Stimulated activated CD4-positive, alpha-beta T cell treated with anti-CD3 and anti-CD28 coated beads, Interleukin-1b, Interleukin-23, amount 100 ng/mL, for 4 hours (primary cell): ENCODE measurements at regions not wholly inside any gene's neighbourhood (a gene's known extent, or its start where the extent isn't known, plus 50 kb on each side); places are given as distances from the start of the nearest gene placed in this dataset.
"Not testable (repeated sequence)": the region's sequence is repeated elsewhere in the genome, so short reads cannot be mapped to it uniquely, and the experiment has no call there.

Source experiments
- DNase-seq, 2 donors: peaks; one replicate each; pipeline ENCODE4 v3.0.0-alpha.2; 2020; ENCODE audit warnings: low read depth in 2 of 2

DNA sequence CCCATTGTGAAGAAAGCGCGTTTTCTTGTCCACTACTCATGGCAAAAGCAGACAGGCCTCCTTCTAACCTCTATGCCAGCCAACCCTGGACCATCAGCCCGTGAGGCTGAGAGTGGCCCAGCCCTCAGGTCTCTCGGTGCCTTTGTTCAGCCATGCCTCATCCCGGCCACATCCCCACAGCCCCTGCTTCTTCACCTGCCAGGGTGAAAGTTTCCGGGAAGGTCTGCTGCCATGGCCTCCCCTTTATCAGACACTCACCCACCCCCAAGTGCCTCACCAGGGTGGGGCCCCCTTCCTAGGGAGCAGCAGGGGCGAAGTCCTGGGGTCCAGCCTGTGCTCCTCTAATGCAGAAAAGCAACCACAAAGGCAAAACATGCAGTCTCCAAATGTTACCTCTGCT lies 478.4 kb upstream of the SALL3 start:
- no peak for DNase-seq

- DNase-seq = no peak
Measured at GRCh38 chr18:78503129-78503528, 476.5 kb upstream of the SALL3 start.

- no peak for DNase-seq
Measured at GRCh38 chr18:78505851-78506461, 473.7 kb upstream of the SALL3 start.

DNA sequence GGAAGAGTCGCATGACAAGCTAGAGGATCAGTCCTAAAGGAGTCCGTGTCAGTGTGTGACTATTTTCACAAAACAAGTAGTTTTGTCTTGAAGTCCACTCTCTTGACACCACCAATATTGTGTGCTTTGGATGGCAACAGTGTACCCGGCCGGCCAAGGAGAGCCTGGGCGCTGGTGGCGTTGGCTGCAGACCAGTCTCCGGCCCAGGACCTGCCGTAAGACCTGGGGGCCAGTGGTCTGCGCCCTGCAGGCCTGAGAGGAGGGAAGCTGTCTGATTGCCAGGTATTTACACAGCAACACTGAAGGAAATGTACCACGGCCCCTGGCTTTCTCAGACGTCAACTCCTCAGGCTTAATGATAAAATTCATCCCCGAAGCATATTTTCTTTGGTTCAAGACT lies 472.4 kb upstream of the SALL3 start:
- no peak for DNase-seq

DNA sequence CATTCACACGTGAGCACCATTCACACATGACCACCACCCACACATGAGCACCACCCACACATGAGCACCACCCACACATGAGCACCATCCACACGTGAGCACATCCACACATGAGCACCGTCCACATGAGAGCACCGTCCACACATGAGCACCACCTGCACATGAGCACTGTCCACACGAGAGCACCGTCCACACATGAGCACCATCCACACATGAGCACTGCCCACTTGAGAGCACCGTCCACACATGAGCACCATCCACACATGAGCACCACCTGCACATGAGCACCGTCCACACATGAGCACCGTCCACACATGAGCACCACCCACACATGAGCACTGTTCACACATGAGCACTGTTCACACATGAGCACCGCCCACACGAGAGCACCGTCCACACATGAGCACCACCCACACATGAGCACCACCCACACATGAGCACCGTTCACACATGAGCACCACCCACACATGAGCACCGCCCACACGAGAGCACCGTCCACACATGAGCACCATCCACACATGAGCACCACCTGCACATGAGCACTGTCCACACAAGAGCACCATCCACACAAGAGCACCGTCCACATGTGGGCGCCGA lies 471.3 kb upstream of the SALL3 start:
- not testable (repeated sequence) for DNase-seq

GRCh38 chr18:78510091-78510490 lies 469.5 kb upstream of the SALL3 start:
- no peak for DNase-seq

DNA sequence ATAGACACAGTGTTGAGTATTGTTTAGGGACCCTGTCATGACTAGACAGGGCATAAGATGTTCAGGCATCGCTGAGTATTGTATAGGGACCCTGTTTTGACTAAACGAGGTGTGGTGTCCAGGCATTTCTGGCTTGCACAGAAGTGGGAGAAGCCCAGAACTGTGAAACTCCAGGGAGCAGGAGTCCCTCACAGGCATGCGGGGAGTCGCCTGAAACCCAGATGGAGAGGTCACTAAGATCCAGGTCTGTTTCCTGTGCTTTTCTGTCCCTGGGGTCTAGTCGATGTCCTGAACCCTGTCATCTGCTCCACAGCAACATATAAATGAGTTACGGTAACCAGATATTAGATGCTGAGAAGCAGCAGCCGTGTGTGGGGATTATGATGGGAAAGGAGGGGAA lies 469.0 kb upstream of the SALL3 start:
- DNase-seq = no peak

GRCh38 chr18:78511666-78512601 lies 467.7 kb upstream of the SALL3 start:
- DNase-seq = no peak

DNA sequence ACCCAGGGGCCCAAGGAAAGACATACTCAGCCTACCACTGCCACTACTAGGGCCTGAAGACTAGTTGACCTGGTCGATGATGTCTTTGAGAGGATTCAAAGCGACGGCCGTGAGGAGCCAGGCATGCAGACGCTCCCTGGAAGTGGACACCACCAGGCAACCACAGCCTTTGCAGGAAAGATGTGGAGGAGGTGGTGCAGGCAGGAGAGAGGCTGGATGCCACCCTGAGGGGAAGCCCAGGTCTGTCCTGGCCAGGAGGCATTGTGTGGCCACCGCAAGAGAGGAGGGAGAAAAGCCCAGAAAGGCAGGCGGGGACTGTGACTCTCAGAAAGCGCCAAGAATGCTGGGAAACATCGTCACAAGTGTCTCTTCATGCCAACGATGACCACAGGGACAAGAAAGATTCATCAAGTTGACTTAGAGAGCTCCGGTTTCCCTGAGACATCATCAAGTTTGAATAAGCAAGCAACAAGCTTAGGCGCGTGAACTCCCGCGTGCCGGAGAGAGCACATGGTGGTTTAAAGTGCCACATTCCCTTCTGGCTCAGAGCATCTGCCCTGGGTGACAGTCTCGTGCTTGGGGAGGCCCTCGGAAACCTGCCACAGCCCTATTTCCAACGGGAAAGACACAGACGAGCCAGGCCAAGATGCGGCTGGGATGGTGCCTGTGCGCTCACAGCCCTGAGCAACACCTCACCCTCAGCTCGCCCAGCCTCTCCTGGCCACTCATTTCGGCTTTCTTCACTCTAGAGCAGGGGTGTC lies 464.5 kb upstream of the SALL3 start:
- DNase-seq = no peak

- no peak for DNase-seq
Measured at GRCh38 chr18:78517328-78517727, 462.3 kb upstream of the SALL3 start.

DNA sequence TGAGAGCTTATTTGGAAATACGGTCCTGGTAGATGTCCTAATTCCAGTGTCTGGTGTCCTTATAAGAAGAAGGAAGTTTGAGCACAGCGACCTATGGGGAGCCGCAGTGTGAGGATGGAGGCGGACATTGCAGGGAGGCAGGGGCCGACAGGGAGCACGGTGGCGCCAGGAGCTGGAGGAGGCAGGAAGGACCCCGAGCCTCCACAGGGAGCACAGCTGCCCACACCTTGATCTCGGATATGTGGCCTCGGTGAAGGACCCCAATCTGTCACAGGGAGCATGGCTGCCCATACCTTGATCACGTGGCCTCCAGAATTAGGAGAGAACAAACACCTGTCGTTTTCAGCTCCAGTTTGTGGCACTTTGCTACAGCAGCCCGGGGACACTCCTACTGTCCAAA lies 461.6 kb upstream of the SALL3 start:
- DNase-seq = no peak

DNA sequence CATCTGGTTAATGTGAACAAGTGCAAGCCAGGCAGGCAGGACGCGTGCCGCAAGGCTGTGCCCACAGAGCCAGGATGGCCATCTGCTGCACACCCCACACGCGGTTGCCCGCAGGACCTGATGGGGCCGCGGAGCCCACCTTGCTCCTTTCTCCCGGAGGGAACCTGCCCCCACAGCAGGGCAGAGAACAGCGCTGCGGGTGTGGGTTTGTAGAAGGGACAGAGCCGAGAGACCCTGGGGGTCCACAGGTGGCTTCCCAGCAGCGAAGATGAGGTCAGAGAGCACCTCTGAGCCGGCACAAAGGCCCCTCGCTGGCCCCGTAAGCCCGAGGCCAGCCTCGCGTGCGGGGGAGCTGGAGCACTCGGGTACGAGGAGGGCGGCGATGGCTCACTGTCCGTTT lies 460.8 kb upstream of the SALL3 start:
- no peak for DNase-seq

DNA sequence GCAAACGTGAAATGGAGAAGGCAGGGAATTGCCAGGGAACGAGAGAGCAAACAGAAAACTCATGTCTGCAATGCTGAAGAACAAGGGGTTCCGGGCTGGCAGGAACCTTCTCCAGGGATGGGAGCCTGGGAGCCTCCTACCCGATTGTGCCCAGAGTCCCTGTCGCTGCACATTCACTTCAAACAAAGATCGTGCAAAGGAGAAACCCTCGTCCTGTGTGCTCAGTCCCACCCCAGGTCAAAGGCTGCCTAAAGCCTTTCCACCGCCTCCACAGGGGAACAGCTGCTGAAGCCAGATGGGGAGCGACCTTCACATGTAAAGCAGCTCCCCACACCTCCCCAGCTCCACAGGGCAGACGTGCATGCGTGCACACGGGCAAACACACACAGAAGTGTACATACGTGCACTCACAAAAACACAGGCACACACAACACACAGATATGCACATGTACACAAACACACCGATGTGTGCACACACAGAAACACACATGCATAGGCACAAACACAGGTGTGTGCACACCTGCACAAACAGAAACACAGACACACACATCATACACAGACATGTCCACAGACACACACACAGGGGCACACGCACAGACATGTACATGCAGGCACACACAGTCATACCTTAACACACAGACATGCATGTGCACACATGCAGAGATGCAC lies 460.1 kb upstream of the SALL3 start:
- DNase-seq = no peak

- DNase-seq = no peak
Measured at GRCh38 chr18:78521136-78521535, 458.5 kb upstream of the SALL3 start.

DNA sequence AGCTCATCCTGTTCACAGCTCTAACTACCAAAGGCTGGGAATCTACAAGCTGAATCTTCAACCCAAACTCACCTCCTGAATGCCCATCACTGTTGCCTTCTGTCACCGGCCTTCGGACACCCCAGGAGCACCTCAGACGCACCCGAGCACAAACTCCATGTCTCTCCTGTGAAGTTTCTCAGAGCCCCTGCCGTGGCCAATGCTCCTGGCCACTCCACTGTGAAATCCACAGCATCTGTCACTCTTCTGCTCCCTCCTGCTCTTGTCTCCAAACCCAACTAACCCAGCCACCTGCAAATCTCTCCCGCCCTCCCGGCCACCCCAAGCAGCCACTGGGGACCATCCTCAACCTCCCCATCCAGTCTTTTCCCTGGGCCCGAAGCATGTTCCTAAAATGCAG lies 457.9 kb upstream of the SALL3 start:
- DNase-seq = no peak

GRCh38 chr18:78522507-78522906 lies 457.1 kb upstream of the SALL3 start:
- DNase-seq = no peak

- DNase-seq = no peak
Measured at GRCh38 chr18:78523850-78524249, 455.8 kb upstream of the SALL3 start.

- no peak for DNase-seq
Measured at GRCh38 chr18:78525366-78526111, 454.1 kb upstream of the SALL3 start.

DNA sequence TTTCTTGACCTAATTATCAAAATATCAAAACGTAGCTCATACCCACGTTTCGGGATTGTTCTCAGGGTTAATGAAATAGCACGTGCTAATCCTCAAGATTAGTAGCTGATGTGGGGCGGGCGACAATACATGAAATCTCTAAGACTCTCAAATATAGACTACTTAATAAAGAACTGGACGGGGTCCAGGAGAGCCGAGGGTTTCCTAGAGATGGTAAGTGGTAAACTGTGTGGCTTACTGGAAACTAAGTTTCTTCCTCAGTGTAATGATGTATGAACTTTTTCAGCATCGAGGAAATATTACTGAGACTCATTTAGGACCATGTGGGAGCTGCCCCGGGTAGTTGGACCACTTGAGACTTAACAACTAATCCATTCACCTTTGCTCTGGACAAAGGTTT lies 453.3 kb upstream of the SALL3 start:
- no peak for DNase-seq

DNA sequence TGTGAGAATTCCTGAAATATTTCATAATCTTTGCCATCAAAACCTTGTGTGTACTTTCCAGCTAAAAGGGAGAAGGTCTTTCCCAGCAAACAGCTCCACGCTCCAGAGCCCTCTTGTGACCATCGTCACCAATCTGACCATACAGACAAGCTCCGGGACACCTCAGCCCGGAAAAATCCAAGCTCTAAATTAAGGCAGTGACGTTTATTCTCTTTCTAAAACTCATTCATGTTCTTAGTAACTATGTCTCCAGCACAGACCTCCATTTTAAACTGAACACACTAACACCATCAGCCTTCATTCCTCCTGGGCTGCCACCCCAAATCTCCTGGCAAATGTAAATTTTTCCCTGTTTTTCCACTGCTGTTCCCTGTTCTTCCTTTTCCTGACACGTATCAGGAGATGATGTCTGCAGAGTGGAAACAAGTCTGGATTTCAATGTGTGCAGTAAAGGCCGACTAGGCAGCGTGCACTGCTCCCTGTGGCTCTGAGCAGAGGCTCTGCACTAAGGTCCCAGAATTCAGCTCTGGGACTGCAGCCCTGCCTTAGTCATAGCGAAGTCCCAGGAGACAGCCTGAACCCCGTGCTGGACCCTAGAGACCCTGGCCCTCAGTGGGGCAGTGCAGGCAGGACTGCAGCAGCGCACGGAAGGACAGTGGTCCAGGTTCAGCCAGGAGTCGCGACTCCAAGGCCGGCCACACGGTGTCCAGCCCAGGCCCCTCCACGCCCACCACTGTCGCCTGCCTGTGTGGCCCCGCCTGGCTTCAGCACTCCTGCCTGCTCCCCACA lies 452.5 kb upstream of the SALL3 start:
- no peak for DNase-seq
